Ovary (tissue), 7 donors: ENCODE measurements at regions not wholly inside any gene's neighbourhood (a gene's known extent, or its start where the extent isn't known, plus 50 kb on each side); places are given as distances from the start of the nearest gene placed in this dataset.

Experiments used
- DNase-seq, 5 donors: peaks; one replicate each; pipeline ENCODE4 v3.0.0-alpha.2; 2019 to 2020
- H3K27ac ChIP-seq, 2 donors: fragments of 200-600 bp; one replicate each; pipeline versions ENCODE4 v1.5.1 to v1.8.0; 2019 to 2022
- H3K27me3 ChIP-seq: fragments of 200-600 bp; one replicate; pipeline ENCODE4 v1.8.0; 2022
- H3K36me3 ChIP-seq: fragments of 200-600 bp; sonication (generic); one replicate; pipeline ENCODE4 v1.5.1; 2019
- H3K4me1 ChIP-seq: one replicate; pipeline ENCODE4 v1.8.1; 2013; ENCODE audit warnings: mild to moderate bottlenecking, moderate library complexity; ENCODE audit not compliant: insufficient read depth
- H3K4me3 ChIP-seq: fragments of 200-600 bp; sonication (generic); one replicate; pipeline ENCODE4 v1.5.1; 2017
- H3K9me3 ChIP-seq, 2 donors: fragments of 200-600 bp in 1 of 2; sonication (generic) in 1 of 2; one replicate each; pipeline versions ENCODE4 v1.5.1 to v1.8.1; 2013 to 2019; ENCODE audit warnings: mild to moderate bottlenecking in 1 of 2, moderate library complexity in 1 of 2
- CTCF ChIP-seq, 3 donors: fragments of 450-650 bp in 2 of 3; fragments of 200-600 bp in 1 of 3; IDR thresholded peaks; one replicate each; pipeline versions ENCODE4 v1.5.1 to v1.8.0; 2016 to 2022; ENCODE audit warnings: antibody characterized with exemption in 3 of 3, mild to moderate bottlenecking in 1 of 3
- EP300 ChIP-seq: sonication (generic); formaldehyde crosslinking; IDR thresholded peaks from one replicate; pipeline ENCODE4 v1.6.1; 2017; ENCODE audit warnings: antibody characterized with exemption
- POLR2A ChIP-seq: fragments of 450-650 bp; IDR thresholded peaks from one replicate; pipeline ENCODE4 v1.6.1; 2017; ENCODE audit warnings: antibody characterized with exemption, mild to moderate bottlenecking, moderate library complexity
- WGBS, 3 donors: extraction: QIAGEN DNeasy Blood & Tissue Kit in 1 of 3; methylation state at CpG; one replicate each; pipeline versions ENCODE4 v1.1.5 to v1.1.7; 2013 to 2017; 5-methylcytosine and 5-hydroxymethylcytosine counted together
- intact Hi-C, 4 donors: fragments of 100-400 bp; cut with DNase I; formaldehyde crosslinking; loops; one replicate each; pipeline versions ENCODE4 v1.11.0 to v1.15.1; 2022 to 2023
- donor health status: DM: no; HTN: no; CAD: no; lungs with moderate emphysema.
- donor health status: DM: no; HTN: no; CAD: no.
- donor health status: Bipolar disorder and iron deficiency.
- donor health status: DM: no; HTN: no; CAD: no.
- donor health status: DM: yes; HTN: yes; CAD: no.

- no peaks in the 10 kb centered on the region for H3K4me1 ChIP-seq
- WGBS, 3 donors, result 35 to 44% (median 39%) methylated on average over 2 of the region's 2 CpGs
- TF ChIP-seq EP300 (no peak), POLR2A (no peak), CTCF (IDR thresholded peaks at IDR 0.05) (no peak)
- H3K4me3 ChIP-seq, result no peak overlapping the region
- no peaks in the 10 kb centered on the region for H3K9me3 ChIP-seq
- no peaks in the 10 kb centered on the region for H3K27me3 ChIP-seq
- no peaks in the 10 kb centered on the region for H3K36me3 ChIP-seq
- no peak for DNase-seq
- H3K27ac ChIP-seq, result no peak overlapping the region
- intact Hi-C loops, result no loop called here
Observed at GRCh38 chr21:16976193-16976592, 536.6 kb upstream of the CXADR start.

GRCh38 chr21:16978309-16978895 lies 534.4 kb upstream of the CXADR start:
- TF ChIP-seq POLR2A (no peak), EP300 (no peak), CTCF (IDR thresholded peaks at IDR 0.05) (no peak)
- Histone ChIP-seq H3K9me3 (no peaks in the 10 kb centered on the region), H3K36me3 (no peaks in the 10 kb centered on the region), H3K27ac (no peak overlapping the region), H3K27me3 (no peaks in the 10 kb centered on the region), H3K4me1 (no peaks in the 10 kb centered on the region), H3K4me3 (no peak overlapping the region)
- 88 to 96% (median 94%) methylated on average over 4 of the region's 4 CpGs for WGBS, 3 donors
- intact Hi-C loops, result no loop called here
- DNase-seq, result no peak

- Histone ChIP-seq H3K9me3 (no peaks in the 10 kb centered on the region), H3K27me3 (no peaks in the 10 kb centered on the region), H3K4me3 (no peak overlapping the region), H3K36me3 (no peaks in the 10 kb centered on the region), H3K4me1 (no peaks in the 10 kb centered on the region), H3K27ac (no peak overlapping the region)
- TF ChIP-seq EP300, result no peak
- no peak for TF ChIP-seq POLR2A
- TF ChIP-seq CTCF (IDR thresholded peaks at IDR 0.05), result no peak
- WGBS, 3 donors, result 49 to 52% (median 52%) methylated on average over 3 of the region's 3 CpGs
- no peak for DNase-seq
- intact Hi-C loops, result no loop called here
Observed at GRCh38 chr21:16979574-16979973, 533.3 kb upstream of the CXADR start.

GRCh38 chr21:16983420-16983819 lies 529.4 kb upstream of the CXADR start:
- TF ChIP-seq EP300, result no peak
- TF ChIP-seq CTCF (IDR thresholded peaks at IDR 0.05), result no peak
- no peak for TF ChIP-seq POLR2A
- DNase-seq, result no peak
- Histone ChIP-seq H3K36me3 (no peaks in the 10 kb centered on the region), H3K4me1 (no peaks in the 10 kb centered on the region), H3K27me3 (no peaks in the 10 kb centered on the region), H3K27ac (no peak overlapping the region), H3K9me3 (no peaks in the 10 kb centered on the region), H3K4me3 (no peak overlapping the region)
- intact Hi-C loops, result no loop called here
